IPS-18a (cell line): ENCODE measurements at regions not wholly inside any gene's neighbourhood (a gene's known extent, or its start where the extent isn't known, plus 50 kb on each side); places are given as distances from the start of the nearest gene placed in this dataset.
"Not testable (repeated sequence)": the region's sequence is repeated elsewhere in the genome, so short reads cannot be mapped to it uniquely, and the experiment has no call there.

ENCODE experiments used
- H3K27ac ChIP-seq: one replicate; pipeline ENCODE4 v1.5.1; 2013; ENCODE audit warnings: low read length
- H3K27me3 ChIP-seq: one replicate; pipeline ENCODE4 v1.6.1; 2013; ENCODE audit warnings: mild to moderate bottlenecking, low read length; ENCODE audit not compliant: control insufficient read depth, insufficient read depth
- H3K36me3 ChIP-seq: one replicate; pipeline ENCODE4 v1.6.1; 2013; ENCODE audit warnings: low read depth, low read length; ENCODE audit not compliant: control insufficient read depth
- H3K4me1 ChIP-seq: one replicate; pipeline ENCODE4 v1.6.1; 2013; ENCODE audit warnings: low read depth, low read length; ENCODE audit not compliant: control insufficient read depth
- H3K4me3 ChIP-seq: one replicate; pipeline ENCODE4 v1.5.1; 2013; ENCODE audit warnings: low read length
- H3K9ac ChIP-seq: one replicate; pipeline ENCODE4 v1.6.1; 2013; ENCODE audit warnings: mild to moderate bottlenecking, low read length, moderate library complexity
- H3K9me3 ChIP-seq: one replicate; pipeline ENCODE4 v1.6.1; 2013; ENCODE audit warnings: low read depth, low read length; ENCODE audit not compliant: control insufficient read depth

- H3K4me1 ChIP-seq: no peaks in the 10 kb centered on the region
- no peak overlapping the region for H3K27ac ChIP-seq
- H3K9me3 ChIP-seq: peaks cover 6% of the 10 kb centered on the region
- H3K27me3 ChIP-seq: no peaks in the 10 kb centered on the region
- H3K4me3 ChIP-seq: no peak overlapping the region
- H3K9ac ChIP-seq: no peak overlapping the region
- no peaks in the 10 kb centered on the region for H3K36me3 ChIP-seq
Observed at GRCh38 chr12:46617167-46617566, 208.6 kb downstream of the SLC38A4 start.

- Histone ChIP-seq H3K27me3 (no peaks in the 10 kb centered on the region), H3K9me3 (no peaks in the 10 kb centered on the region), H3K36me3 (no peaks in the 10 kb centered on the region), H3K4me1 (peaks cover 4% of the 10 kb centered on the region), H3K9ac (no peak overlapping the region), H3K4me3 (no peak overlapping the region), H3K27ac (no peak overlapping the region)
Observed at GRCh38 chr12:46610754-46611153, 215.0 kb downstream of the SLC38A4 start.

GRCh38 chr12:46609674-46610073, 216.1 kb downstream of the SLC38A4 start:
- no peak overlapping the region for H3K4me3 ChIP-seq
- no peaks in the 10 kb centered on the region for H3K27me3 ChIP-seq
- H3K9me3 ChIP-seq: no peaks in the 10 kb centered on the region
- H3K27ac ChIP-seq: no peak overlapping the region
- no peaks in the 10 kb centered on the region for H3K36me3 ChIP-seq
- peaks cover 4% of the 10 kb centered on the region for H3K4me1 ChIP-seq
- H3K9ac ChIP-seq: no peak overlapping the region

GRCh38 chr12:46609273-46609623, 216.5 kb downstream of the SLC38A4 start:
- H3K27me3 ChIP-seq: no peaks in the 10 kb centered on the region
- no peaks in the 10 kb centered on the region for H3K36me3 ChIP-seq
- no peak overlapping the region for H3K27ac ChIP-seq
- no peak overlapping the region for H3K4me3 ChIP-seq
- peaks cover 4% of the 10 kb centered on the region for H3K4me1 ChIP-seq
- H3K9ac ChIP-seq: no peak overlapping the region
- H3K9me3 ChIP-seq: no peaks in the 10 kb centered on the region

- H3K9me3 ChIP-seq: no peaks in the 10 kb centered on the region
- no peak overlapping the region for H3K27ac ChIP-seq
- no peak overlapping the region for H3K9ac ChIP-seq
- H3K4me3 ChIP-seq: no peak overlapping the region
- H3K4me1 ChIP-seq: peaks cover 4% of the 10 kb centered on the region
- H3K27me3 ChIP-seq: no peaks in the 10 kb centered on the region
- H3K36me3 ChIP-seq: no peaks in the 10 kb centered on the region
Observed at GRCh38 chr12:46608431-46609272, 217.1 kb downstream of the SLC38A4 start.

- Histone ChIP-seq H3K4me3 (no peak overlapping the region), H3K27me3 (no peaks in the 10 kb centered on the region), H3K36me3 (no peaks in the 10 kb centered on the region), H3K4me1 (no peaks in the 10 kb centered on the region), H3K27ac (no peak overlapping the region), H3K9me3 (no peaks in the 10 kb centered on the region), H3K9ac (no peak overlapping the region)
Observed at GRCh38 chr12:46604684-46605083, 221.1 kb downstream of the SLC38A4 start.

GRCh38 chr12:46603776-46604456, 221.9 kb downstream of the SLC38A4 start:
- no peaks in the 10 kb centered on the region for H3K27me3 ChIP-seq
- no peaks in the 10 kb centered on the region for H3K9me3 ChIP-seq
- no peak overlapping the region for H3K4me3 ChIP-seq
- H3K9ac ChIP-seq: no peak overlapping the region
- H3K36me3 ChIP-seq: no peaks in the 10 kb centered on the region
- H3K4me1 ChIP-seq: no peaks in the 10 kb centered on the region
- no peak overlapping the region for H3K27ac ChIP-seq

GRCh38 chr12:46602474-46602873, 223.3 kb downstream of the SLC38A4 start:
- H3K9me3 ChIP-seq: no peaks in the 10 kb centered on the region
- H3K4me1 ChIP-seq: no peaks in the 10 kb centered on the region
- H3K27ac ChIP-seq: no peak overlapping the region

GRCh38 chr12:46590991-46591703, 218.6 kb upstream of the SLC38A2 start:
- Histone ChIP-seq H3K4me3 (no peak overlapping the region), H3K36me3 (no peaks in the 10 kb centered on the region), H3K9ac (no peak overlapping the region), H3K4me1 (peaks cover 6% of the 10 kb centered on the region), H3K9me3 (no peaks in the 10 kb centered on the region), H3K27me3 (no peaks in the 10 kb centered on the region), H3K27ac (no peak overlapping the region)

More at GRCh38 chr12:46602474-46602873, 223.3 kb downstream of the SLC38A4 start:
- Histone ChIP-seq H3K4me3 (no peak overlapping the region), H3K27me3 (no peaks in the 10 kb centered on the region), H3K9ac (no peak overlapping the region), H3K36me3 (no peaks in the 10 kb centered on the region)

GRCh38 chr12:46585854-46586621, 213.5 kb upstream of the SLC38A2 start:
- Histone ChIP-seq H3K27ac (no peak overlapping the region), H3K4me3 (peak overlapping the region; percentile 17), H3K4me1 (peaks cover 7% of the 10 kb centered on the region), H3K9ac (peak overlapping the region; percentile 22), H3K36me3 (no peaks in the 10 kb centered on the region), H3K27me3 (no peaks in the 10 kb centered on the region), H3K9me3 (no peaks in the 10 kb centered on the region)

GRCh38 chr12:46584098-46584497, 211.5 kb upstream of the SLC38A2 start:
- H3K4me3 ChIP-seq, H3K4me1 ChIP-seq, H3K27ac ChIP-seq, H3K36me3 ChIP-seq, H3K27me3 ChIP-seq, H3K9me3 ChIP-seq, H3K9ac ChIP-seq: not testable (repeated sequence)
